HG02840 (cell line): ENCODE measurements at regions not wholly inside any gene's neighbourhood (a gene's known extent, or its start where the extent isn't known, plus 50 kb on each side); places are given as distances from the start of the nearest gene placed in this dataset.

ENCODE experiments used
- ATAC-seq: cut with Tn5 transposase; IDR thresholded peaks from one replicate; pipeline ENCODE4 v1.9.1; 2021; ENCODE audit warnings: mild to moderate bottlenecking, moderate library complexity, moderate number of reproducible peaks; ENCODE audit not compliant: unreplicated experiment, low FRiP score

GRCh38 chrX:9310616-9311015 is 154.2 kb upstream of the TBL1X start:
- no peak for ATAC-seq

GRCh38 chrX:9311421-9312160 is 153.3 kb upstream of the TBL1X start:
- ATAC-seq, result no peak

DNA sequence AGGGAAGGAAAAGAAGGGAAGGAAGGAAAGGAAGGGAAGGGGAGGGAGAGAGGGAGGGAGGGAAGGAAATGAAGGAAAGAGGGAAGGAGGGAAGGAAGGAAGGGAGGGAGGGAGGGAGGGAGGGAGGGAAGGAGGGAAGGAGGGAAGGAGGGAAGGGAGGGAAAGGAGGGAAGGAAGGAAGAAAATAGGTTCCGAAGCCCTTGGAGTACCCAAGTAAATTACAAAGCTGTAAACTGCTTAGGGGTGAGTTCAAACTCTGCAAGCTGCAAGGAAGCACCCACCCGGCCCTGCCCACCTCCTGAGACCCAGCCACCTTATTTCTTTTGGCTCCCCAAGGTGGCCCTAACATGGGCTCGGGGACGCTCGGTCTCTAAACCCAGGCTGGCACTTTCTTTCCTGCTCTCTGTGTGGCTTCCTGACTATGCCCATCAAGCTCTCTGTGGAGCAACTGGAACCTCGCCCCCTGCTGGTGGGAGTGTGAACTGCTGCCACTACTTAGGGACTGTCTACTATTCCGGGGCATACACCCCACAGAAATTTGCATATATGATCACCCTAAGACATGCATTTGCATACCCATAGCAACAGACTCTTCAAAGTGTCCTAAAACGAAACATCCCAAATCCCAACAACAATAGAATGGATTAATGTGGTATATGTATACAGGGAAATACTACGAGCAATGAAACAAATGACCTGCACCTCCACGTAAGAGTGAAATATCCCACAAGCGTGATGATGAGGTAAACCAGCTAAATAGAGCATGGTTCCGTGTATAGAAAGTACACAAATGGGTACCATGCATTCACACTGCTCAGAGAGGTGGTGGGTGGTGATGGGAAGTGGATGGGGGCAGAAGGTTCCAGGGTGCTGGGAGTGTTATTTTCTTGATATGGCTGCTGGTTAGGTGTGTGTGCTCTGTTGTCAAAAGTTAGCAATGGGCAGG is 151.7 kb upstream of the TBL1X start:
- no peak for ATAC-seq

DNA sequence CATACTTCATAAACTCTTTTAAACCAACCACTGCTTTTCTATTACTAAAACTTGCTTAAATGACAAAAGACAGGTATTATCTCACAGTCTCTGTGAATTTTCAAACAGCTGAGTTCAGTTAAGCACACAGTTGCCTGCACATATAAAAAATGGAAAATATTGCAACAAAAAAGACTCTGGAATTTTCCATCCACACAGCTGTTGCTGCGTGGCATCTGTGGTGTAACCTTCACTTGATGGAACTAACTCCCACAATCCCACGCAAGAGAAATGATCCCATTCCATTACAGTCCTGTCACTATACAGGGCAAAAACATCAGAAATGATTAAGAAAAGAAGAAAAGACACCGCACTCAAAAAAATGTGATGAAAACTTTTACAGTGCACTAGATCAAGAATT is 149.8 kb upstream of the TBL1X start:
- no peak for ATAC-seq

DNA sequence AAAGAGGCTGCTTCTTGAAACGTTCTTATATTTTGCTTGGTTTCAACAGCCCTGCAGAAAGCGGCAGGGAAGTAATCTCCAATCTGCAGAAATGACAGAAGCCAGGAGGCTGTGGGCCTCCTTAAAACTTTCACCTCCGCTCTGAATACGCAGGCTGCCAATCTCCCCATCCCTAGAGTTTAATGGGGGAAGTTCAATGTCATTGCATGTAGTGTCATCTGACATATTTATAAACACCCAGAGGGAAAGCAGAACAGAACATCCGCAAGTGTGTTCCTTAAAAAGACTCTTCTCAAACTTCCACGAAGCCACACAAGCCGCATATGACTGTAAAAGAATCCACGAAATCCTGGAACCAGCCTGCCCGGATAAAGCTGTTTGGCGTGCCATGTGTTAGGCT is 148.8 kb upstream of the TBL1X start:
- ATAC-seq, result no peak

- no peak for ATAC-seq
Observed at GRCh38 chrX:9317176-9317575, 147.7 kb upstream of the TBL1X start.

- ATAC-seq, result no peak
Observed at GRCh38 chrX:9318213-9318612, 146.6 kb upstream of the TBL1X start.

- ATAC-seq, result no peak
Observed at GRCh38 chrX:9318766-9319165, 146.1 kb upstream of the TBL1X start.

DNA sequence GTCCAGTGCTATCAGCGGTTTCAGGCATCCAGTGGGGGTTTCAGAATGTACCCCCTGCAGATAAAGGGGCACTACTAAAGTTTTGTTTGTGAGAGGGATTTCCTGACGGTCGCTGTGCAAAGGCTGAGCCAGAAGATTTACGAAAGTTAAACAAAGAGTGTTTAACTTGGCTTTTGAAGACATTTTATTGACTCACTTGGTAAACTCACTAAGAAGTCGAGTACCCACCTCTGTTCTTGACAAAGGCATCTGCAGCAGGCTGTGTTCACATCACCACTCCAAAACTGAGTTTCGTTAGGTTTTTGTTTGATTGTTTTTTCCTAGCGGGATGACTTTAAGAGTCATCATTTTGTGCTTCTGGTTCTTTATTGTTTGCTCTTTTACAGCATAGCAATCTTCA is 143.9 kb upstream of the TBL1X start:
- ATAC-seq, result no peak

- no peak for ATAC-seq
Observed at GRCh38 chrX:9324676-9325075, 140.2 kb upstream of the TBL1X start.

GRCh38 chrX:9326369-9326768 is 138.5 kb upstream of the TBL1X start:
- ATAC-seq, result no peak

- ATAC-seq, result no peak
Observed at GRCh38 chrX:9327086-9327746, 137.6 kb upstream of the TBL1X start.

DNA sequence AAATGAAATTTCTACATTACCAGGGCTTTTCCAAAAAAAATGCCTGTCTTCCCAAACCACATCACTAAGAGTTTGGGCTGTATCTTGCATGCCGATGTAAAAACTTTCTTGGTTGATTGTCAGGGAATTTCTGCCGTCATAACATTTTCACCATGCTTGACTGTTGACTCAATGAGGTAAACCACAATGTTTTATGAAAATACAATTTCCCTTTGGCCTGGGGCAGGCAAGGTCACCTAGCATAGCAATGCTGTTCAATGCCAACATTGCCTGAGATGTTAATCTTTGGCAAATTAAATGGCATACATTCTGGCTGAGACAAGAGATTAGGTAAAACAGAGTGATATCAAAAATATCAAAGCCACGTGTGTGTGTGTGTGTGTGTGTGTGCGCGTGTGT is 137.1 kb upstream of the TBL1X start:
- no peak for ATAC-seq

- ATAC-seq, result no peak
Observed at GRCh38 chrX:9329056-9329455, 135.8 kb upstream of the TBL1X start.

DNA sequence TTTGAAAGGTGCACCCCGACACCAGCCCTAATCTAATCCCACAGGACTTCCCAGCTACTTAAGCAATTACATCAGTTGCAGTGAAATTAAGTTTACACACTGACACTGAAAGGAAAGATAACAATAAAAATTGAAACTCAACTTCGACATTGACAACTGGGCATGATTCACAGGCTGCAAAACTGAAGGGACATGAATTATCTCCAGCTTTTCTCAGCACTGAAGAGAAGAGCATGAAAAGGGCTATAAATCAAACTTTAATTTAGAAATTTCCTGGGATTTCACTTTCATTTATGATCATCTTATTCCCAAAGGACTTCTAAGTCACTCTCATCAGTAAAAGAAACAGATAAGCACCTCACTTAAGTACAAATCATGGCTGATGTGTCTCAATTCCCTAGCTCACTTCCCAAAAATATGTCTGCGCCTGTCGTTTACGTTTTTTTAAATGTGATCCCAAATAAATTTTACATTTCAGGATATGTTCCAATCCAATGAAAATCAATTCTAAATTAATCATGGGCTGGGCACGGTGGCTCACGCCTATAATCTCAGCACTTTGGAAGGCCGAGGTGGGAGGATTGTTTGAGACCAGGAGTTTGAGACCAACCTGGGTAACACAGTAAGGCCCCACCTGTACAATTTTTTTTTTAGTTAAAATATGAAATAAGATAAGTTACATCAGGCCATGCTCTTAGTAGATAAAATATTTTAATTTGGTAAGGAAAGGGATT is 134.4 kb upstream of the TBL1X start:
- ATAC-seq, result no peak

DNA sequence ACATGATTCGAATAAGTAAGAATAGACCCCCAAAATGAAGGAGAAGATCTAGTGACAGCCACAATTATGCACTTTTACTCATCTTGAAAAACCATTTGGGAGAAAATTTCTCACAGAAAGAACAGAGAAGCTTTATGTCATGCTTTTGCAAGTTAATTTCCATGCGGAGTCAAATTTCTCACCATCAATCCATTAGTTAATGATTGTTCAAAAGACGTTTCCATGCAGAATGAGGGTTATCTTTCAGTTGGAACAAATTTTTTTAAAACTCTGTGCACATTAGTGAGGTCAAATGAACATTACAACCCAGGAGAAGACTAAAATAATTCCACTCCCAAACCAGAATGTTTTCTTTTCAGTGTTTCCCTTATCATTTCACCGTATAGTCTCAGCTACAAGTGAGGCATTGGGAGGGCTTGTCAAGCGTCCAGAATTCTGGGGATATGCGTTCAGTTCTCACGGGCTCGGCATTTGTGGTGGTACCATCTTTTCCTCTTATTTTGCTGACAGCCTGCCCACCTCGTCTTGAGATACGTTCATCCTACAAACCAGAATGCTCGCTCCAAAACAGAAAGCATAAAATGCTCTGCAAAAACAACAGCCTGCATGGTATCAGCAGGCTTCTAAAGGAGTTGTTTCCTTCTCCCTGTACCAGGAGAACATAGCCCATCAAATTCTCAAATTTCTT is 130.8 kb upstream of the TBL1X start:
- ATAC-seq, result no peak

GRCh38 chrX:9335251-9335650 is 129.6 kb upstream of the TBL1X start:
- ATAC-seq, result no peak

GRCh38 chrX:9336456-9336855 is 128.4 kb upstream of the TBL1X start:
- ATAC-seq, result no peak

DNA sequence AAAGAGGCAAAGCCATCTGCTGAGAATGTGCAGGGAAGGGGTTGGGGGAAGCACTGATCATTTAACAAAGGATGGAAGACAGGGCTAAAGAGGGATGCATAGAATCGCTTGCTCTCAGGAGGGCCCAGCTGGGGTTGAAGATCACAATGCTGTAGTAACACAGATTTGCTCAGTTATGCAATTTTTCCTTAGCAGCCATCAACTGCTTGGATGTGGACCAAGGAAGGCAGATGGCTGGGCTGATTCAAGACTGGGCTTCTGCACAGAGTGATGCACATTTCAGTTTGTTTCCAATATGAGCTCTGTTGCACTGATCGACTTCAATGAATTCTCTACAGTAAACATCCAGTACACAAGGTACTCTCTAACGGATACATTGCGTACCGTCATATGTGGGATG is 127.8 kb upstream of the TBL1X start:
- no peak for ATAC-seq

DNA sequence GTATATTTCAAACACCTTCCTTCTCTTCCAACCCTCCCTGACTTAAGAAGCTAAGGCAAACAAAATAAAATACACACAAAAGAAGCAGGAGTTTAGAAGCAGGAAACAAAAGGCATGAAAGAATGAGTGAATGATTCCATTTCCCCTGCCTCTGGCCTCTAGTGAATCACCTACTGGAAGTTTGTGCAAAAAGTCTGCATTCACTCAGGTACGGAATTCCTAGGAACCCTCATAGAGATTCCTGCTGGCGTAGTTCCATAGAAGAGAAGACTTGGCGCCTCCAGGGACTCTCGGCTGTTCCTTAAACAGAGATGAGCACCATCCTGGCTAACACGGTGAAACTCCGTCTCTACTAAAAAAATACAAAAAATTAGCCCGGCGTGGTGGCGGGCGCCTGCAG is 125.9 kb upstream of the TBL1X start:
- no peak for ATAC-seq
